MM.1S (cell line): ENCODE measurements at regions not wholly inside any gene's neighbourhood (a gene's known extent, or its start where the extent isn't known, plus 50 kb on each side); places are given as distances from the start of the nearest gene placed in this dataset.

ENCODE experiments used
- DNase-seq: peaks from one replicate; pipeline ENCODE4 v3.0.0-alpha.2; 2015
- H2AFZ ChIP-seq: fragments of 300-600 bp; sonication (generic); 2 replicates; pipeline ENCODE4 v1.6.0; 2016; ENCODE audit warnings: antibody characterized with exemption, low read length
- H3F3A ChIP-seq: fragments of 300-600 bp; sonication (generic); 2 replicates; pipeline ENCODE4 v1.6.1; 2016; ENCODE audit warnings: mild to moderate bottlenecking, antibody characterized with exemption, low read length, moderate library complexity, mixed read lengths; ENCODE audit not compliant: insufficient read depth
- H3K27ac ChIP-seq: fragments of 300-600 bp; sonication (generic); 2 replicates; pipeline ENCODE4 v1.5.1; 2016; ENCODE audit warnings: mild to moderate bottlenecking, low read length
- H3K27me3 ChIP-seq: fragments of 300-600 bp; sonication (generic); replicated peaks from 2 replicates; pipeline ENCODE4 v1.6.0; 2016; ENCODE audit warnings: low read length; ENCODE audit not compliant: insufficient read depth
- H3K36me3 ChIP-seq: fragments of 300-600 bp; sonication (generic); replicated peaks from 2 replicates; pipeline ENCODE4 v1.6.1; 2016; ENCODE audit warnings: mild to moderate bottlenecking, low read length, mixed read lengths; ENCODE audit not compliant: insufficient read depth
- H3K4me1 ChIP-seq: fragments of 300-600 bp; sonication (generic); 2 replicates; pipeline ENCODE4 v1.6.1; 2016; ENCODE audit warnings: low read length, mixed read lengths
- H3K4me2 ChIP-seq: fragments of 300-600 bp; sonication (generic); 2 replicates; pipeline ENCODE4 v1.6.0; 2016; ENCODE audit warnings: low read depth, low read length
- H3K4me3 ChIP-seq: fragments of 300-600 bp; sonication (generic); 2 replicates; pipeline ENCODE4 v1.5.1; 2016; ENCODE audit warnings: low read length, mixed read lengths
- H3K79me2 ChIP-seq: fragments of 300-600 bp; sonication (generic); 2 replicates; pipeline ENCODE4 v1.6.1; 2016; ENCODE audit warnings: mixed run types, low read length, mixed read lengths
- H3K9ac ChIP-seq: fragments of 300-600 bp; sonication (generic); 2 replicates; pipeline ENCODE4 v1.6.1; 2016; ENCODE audit warnings: low read length, mixed read lengths
- H3K9me2 ChIP-seq: fragments of 300-600 bp; sonication (generic); replicated peaks from 2 replicates; pipeline ENCODE4 v1.6.1; 2016; ENCODE audit warnings: mild to moderate bottlenecking, low read length, mixed read lengths; ENCODE audit not compliant: insufficient read depth
- H3K9me3 ChIP-seq: fragments of 300-600 bp; sonication (generic); replicated peaks from 2 replicates; pipeline ENCODE4 v1.6.1; 2016; ENCODE audit warnings: mild to moderate bottlenecking, low read length, mixed read lengths; ENCODE audit not compliant: insufficient read depth
- H4K20me1 ChIP-seq: fragments of 300-600 bp; sonication (generic); 2 replicates; pipeline ENCODE4 v1.6.1; 2016; ENCODE audit warnings: mild to moderate bottlenecking, low read length, moderate library complexity, mixed read lengths; ENCODE audit not compliant: insufficient read depth
- CTCF ChIP-seq: fragments of 300-600 bp; sonication (generic); IDR thresholded peaks from 2 replicates; pipeline ENCODE4 v1.5.1; 2016; ENCODE audit warnings: antibody characterized with exemption, low read length, mixed read lengths
- EZH2 ChIP-seq: fragments of 300-600 bp; sonication (generic); optimal IDR thresholded peaks from 2 replicates; pipeline ENCODE3; 2017; ENCODE audit warnings: low read depth, mild to moderate bottlenecking, antibody characterized with exemption, low read length, mixed read lengths
- EZH2phosphoT487 ChIP-seq: fragments of 300-600 bp; sonication (generic); IDR thresholded peaks from 2 replicates; pipeline ENCODE4 v1.6.1; 2018; ENCODE audit warnings: antibody characterized with exemption, low read length

- no peak overlapping the region for H3K27ac ChIP-seq
- H3K9me3 ChIP-seq: no peaks in the 10 kb centered on the region
- no peaks in the 10 kb centered on the region for H3K4me1 ChIP-seq
- no peaks in the 10 kb centered on the region for H3F3A ChIP-seq
- TF ChIP-seq CTCF: no peak
- no peak for TF ChIP-seq EZH2phosphoT487
- TF ChIP-seq EZH2: no peak
- H3K36me3 ChIP-seq: no peaks in the 10 kb centered on the region
- H3K4me2 ChIP-seq: no peak overlapping the region
- no peaks in the 10 kb centered on the region for H3K9me2 ChIP-seq
- no peak overlapping the region for H2AFZ ChIP-seq
- no peaks in the 10 kb centered on the region for H3K27me3 ChIP-seq
- no peaks in the 10 kb centered on the region for H4K20me1 ChIP-seq
- no peaks in the 10 kb centered on the region for H3K79me2 ChIP-seq
- H3K4me3 ChIP-seq: no peak overlapping the region
- DNase-seq: no peak
- no peak overlapping the region for H3K9ac ChIP-seq
These were observed 836.0 kb downstream of the MAFB start for GRCh38 chr20:39853050-39853449.

GRCh38 chr20:39851459-39851858 lies 837.6 kb downstream of the MAFB start:
- H3K4me3 ChIP-seq: no peak overlapping the region
- no peaks in the 10 kb centered on the region for H3K27me3 ChIP-seq
- no peaks in the 10 kb centered on the region for H3K79me2 ChIP-seq
- H3K9me2 ChIP-seq: no peaks in the 10 kb centered on the region
- no peaks in the 10 kb centered on the region for H4K20me1 ChIP-seq
- H3K4me2 ChIP-seq: no peak overlapping the region
- TF ChIP-seq EZH2 (no peak), CTCF (no peak), EZH2phosphoT487 (no peak)
- H3K36me3 ChIP-seq: no peaks in the 10 kb centered on the region
- H2AFZ ChIP-seq: no peak overlapping the region
- no peak overlapping the region for H3K9ac ChIP-seq
- H3F3A ChIP-seq: no peaks in the 10 kb centered on the region
- H3K4me1 ChIP-seq: no peaks in the 10 kb centered on the region
- H3K27ac ChIP-seq: no peak overlapping the region
- H3K9me3 ChIP-seq: no peaks in the 10 kb centered on the region
- no peak for DNase-seq

- no peaks in the 10 kb centered on the region for H3K27me3 ChIP-seq
- H3K9ac ChIP-seq: no peak overlapping the region
- no peaks in the 10 kb centered on the region for H3K4me1 ChIP-seq
- no peaks in the 10 kb centered on the region for H3K9me3 ChIP-seq
- H3K4me3 ChIP-seq: no peak overlapping the region
- H3K27ac ChIP-seq: no peak overlapping the region
- H2AFZ ChIP-seq: no peak overlapping the region
- H3K36me3 ChIP-seq: no peaks in the 10 kb centered on the region
- no peaks in the 10 kb centered on the region for H4K20me1 ChIP-seq
- TF ChIP-seq EZH2 (no peak), CTCF (no peak), EZH2phosphoT487 (no peak)
- H3F3A ChIP-seq: no peaks in the 10 kb centered on the region
- DNase-seq: no peak
- no peaks in the 10 kb centered on the region for H3K79me2 ChIP-seq
- H3K4me2 ChIP-seq: no peak overlapping the region
- H3K9me2 ChIP-seq: no peaks in the 10 kb centered on the region
These were observed 838.2 kb downstream of the MAFB start for GRCh38 chr20:39850821-39851330.
